Stimulated activated CD8-positive, alpha-beta memory T cell treated with anti-CD3 and anti-CD28 coated beads, Interleukin-12 subunit alpha, Interleukin-12 subunit beta, amount 100 ng/mL, for 24 hours (primary cell): ENCODE measurements at regions not wholly inside any gene's neighbourhood (a gene's known extent, or its start where the extent isn't known, plus 50 kb on each side); places are given as distances from the start of the nearest gene placed in this dataset.

Experiments
- DNase-seq: peaks from one replicate; pipeline ENCODE4 v3.0.0-alpha.2; 2020; ENCODE audit errors: extremely low read depth

DNA sequence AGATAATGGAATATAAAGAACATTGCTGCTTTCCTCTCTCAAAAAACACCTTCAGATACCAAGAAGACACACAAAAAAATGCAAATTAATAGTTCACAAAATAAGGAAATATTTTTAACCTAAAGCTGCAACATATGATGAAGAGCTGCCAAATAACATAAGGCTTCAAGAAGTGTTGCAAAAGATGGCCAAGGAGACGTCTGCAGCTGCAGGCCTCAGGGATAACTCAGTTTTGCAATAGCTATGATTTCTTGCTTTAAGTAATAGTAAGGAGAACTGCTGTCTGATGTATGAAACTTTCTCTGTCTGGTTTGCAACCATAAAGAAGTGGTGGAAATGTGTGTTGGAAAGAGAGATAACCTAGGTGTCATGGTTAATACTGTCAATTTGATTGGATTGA, 1237.5 kb downstream of the MRPL39 start:
- DNase-seq = no peak

DNA sequence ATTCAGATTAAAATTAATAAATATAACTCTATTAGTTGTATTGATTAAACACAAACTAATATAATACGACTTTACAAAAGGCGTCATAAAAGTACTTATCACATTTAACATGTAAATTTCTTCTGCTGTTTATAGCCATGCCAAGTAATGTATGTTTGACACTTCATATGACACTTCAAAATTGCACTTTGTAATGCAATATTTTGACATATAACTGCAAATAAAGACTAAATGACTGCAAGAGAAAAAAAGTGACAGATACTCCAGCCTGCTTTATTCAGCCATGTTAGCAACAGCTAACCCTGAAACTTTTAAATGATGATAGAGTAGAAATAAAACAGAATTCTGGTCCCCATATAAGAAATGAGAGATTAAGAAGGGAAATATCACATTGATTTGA, 1238.0 kb downstream of the MRPL39 start:
- no peak for DNase-seq

DNA sequence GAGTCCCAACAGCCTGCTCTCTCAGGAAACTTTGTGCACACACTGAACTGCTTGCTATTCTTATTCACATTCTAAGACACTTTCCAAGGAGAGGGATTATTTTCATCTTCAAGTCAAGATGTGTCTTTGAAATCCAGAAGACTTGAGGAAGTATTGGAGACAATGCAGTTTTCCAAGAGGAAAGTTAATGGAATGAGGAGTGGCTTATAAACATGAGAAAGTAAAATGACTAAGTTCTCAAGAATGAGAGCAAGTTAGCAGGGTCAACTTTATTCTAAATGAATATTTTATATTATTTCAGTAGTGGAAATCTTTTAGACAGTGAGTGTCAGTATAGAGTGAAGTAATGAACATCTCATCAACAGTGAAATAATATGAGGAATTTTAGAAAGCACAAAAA, 1239.3 kb downstream of the MRPL39 start:
- DNase-seq = no peak

DNA sequence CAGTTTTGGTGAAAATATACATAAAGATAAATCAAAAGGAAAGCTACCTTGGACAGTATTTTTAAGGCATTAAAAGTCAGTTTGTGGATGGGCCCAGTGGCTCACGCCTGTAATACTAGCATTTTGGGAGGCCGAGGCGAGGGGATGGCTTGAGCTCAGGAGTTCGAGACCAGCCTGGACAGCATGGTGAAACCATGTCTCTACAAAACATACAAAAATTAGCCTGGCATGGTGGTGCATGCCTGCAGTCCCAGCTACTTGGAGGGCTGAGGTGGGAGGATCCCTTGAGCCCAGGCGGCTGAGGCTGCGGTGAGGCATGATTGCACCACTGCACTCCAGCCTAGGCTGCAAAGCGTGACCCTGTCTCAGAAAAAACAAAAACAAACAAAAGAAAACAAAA, 1253.8 kb downstream of the MRPL39 start:
- DNase-seq = no peak

DNA sequence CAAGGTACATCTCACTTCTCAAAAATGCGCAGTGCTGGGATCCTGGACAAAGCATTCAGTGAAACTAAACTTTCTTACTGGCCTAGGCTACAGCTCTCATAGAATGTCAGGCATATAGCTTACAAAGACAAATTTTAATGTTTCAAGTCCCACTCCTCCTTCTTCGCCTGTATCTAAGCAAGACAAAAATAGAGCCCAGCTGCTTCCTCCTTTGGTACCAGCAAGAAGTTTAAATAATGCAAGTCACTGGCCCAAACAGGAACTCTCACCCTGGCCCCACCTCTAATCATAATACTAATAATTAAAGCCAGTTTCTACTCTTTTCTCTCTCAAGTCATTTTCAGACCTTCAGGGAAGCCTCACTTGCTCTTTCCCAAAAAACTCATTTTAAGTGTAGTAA, 1267.9 kb downstream of the MRPL39 start:
- DNase-seq = no peak

DNA sequence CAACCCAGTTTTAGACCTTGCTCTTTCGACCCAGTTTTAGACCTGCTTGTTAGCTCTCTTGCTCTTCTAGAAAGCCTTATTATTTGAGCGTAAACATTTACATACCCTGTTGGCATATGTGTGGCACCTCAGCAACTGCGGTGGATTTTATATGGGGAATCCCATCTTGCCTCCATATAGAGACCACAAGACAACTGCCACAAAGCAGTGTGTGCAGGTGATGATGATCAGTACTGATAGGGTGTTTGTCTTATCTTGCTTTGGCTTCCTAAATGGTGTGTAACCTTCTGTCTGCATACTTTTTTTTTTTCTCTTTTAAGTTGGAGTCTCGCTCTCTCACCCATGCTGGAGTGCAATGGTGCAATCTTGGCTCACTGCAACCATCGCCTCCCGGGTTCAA, 1270.8 kb downstream of the MRPL39 start:
- DNase-seq = no peak

DNA sequence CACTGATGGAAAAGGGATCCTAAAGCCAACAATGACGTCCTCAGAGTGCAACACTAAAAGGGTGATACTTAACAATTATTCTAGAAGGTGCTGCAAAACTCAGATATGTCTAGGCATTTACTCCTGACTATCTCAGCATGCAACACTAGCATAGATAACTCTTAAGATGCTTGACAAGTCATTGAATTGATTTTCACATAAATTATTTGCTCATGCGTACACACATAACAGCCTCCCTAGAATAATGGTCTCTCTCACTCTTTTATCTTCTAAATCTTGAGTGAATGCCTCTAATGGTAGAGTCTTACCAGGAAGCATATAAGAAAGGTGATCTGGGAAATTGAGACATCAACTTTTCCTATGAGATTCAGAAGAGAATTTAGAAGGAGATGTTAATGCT, 1283.7 kb downstream of the MRPL39 start:
- no peak for DNase-seq

DNA sequence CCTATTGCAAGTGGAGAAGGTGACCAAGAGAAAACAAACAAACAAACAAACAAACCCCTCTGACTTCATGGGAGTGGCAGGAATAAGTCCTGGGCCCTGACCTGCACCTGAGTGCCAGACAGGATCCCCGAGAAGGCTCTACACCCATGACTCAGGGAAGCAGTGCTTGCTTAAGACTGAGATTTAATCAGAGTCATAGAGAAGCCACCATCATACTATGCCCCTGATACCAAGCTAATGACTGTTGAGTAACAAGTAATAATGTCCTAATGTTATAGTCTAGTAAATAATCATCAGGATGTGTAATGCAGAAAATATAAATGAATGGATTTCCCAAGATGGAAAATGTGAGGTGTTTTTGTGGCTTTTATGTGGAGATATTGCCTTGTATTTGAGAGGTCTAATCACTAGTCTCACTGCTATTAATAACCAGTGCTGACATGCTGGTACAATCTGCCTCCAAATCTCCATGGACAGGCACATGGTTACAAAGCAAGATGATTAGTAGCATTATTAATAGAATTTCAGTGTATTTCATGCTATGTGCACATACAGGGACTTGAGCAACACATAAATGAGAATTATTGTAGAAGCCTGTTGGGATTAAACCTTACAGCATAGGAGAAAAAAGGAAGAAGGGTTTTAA, 1290.9 kb downstream of the MRPL39 start:
- DNase-seq = no peak

DNA sequence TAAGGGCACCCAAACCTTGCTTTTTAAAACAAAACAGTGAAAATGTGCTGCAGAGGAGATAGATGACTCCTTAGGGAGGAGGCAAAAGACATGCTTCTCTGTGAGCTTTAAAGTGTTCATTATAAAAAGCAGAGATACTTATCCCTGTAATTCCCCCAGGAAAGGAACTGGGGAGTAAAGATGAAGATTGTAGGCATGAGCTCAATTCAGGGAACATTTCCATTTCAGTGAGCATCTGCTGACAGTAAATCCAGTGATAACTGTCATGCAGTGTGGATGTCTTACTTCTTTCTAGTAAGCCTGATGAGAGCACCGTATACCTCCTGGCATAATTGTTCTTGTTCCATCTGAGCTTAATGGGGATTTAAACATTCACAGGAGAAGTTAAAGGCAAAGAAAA, 1296.5 kb downstream of the MRPL39 start:
- no peak for DNase-seq

DNA sequence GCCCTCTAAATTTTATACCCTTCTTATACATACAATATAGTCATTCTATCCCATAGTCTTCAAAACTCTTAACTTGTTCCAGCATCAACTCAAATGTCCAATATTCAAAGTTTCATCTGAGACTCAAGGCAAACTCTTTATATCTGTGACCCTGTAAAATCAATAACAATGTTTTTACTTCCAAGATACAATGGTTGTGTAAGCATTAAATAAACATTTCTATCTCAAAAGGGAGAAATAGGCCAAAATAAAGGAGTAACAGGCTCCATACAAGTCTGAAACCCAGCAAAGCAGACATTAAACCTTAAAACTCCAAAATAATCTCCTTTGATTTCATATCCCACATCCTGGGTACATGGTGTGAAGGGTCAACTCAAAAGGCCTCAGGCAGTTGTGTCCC, 1299.1 kb downstream of the MRPL39 start:
- DNase-seq = no peak

DNA sequence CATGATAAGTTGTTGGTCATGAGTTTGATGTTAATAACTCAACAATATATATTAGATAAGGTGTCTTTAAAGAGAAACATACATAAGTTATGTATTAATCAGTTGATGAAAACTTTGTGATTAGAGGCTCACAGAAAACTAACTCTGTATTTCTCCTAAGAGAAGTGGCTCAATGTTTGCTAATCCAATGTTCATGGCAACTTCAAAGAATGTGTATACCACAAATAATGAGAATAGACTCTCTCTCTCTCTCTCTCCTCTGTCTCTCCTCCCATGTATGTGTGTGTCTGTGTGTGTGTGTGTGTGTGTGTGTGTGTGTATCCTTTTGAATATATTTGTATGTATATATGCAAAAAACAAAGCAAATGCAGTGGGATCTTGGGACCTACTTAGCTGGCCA, 1304.9 kb downstream of the MRPL39 start:
- no peak for DNase-seq

DNA sequence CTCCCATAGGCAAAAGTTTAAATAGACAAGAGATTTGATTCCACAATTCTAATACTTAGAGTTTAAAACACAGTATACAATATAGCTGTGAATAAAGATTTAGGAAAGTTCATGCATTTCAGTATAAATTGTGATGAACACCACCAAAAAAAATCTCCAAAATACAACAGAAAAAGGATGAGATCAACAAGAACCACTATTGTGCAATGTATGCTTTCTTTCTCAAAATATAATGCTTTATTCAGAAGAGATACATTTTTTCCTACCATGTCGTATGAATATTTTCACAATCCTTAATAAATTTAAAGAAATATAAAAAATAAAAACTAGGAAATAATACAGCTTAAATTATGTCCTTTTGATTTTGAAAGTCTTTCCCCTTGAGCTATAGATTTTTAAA, 1309.2 kb downstream of the MRPL39 start:
- DNase-seq = no peak

DNA sequence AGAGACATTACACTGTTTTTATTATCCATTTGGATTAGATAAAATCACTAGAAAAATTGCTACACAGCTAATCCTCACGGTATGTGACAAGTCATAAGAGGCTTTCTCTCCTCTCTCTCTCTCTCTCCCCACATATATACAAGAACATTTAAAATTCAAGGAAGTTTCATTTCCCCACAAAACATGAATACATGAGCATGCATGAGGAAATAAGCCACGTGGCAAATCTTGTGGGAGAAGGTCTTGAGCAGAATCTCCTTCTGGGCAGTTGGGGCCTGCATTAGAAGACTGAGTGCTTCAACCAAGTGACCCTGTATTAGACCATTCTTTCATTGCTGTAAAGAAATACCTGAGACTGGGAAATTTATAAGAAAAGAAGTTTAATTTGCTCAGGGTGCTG, 1313.1 kb downstream of the MRPL39 start:
- DNase-seq = no peak

DNA sequence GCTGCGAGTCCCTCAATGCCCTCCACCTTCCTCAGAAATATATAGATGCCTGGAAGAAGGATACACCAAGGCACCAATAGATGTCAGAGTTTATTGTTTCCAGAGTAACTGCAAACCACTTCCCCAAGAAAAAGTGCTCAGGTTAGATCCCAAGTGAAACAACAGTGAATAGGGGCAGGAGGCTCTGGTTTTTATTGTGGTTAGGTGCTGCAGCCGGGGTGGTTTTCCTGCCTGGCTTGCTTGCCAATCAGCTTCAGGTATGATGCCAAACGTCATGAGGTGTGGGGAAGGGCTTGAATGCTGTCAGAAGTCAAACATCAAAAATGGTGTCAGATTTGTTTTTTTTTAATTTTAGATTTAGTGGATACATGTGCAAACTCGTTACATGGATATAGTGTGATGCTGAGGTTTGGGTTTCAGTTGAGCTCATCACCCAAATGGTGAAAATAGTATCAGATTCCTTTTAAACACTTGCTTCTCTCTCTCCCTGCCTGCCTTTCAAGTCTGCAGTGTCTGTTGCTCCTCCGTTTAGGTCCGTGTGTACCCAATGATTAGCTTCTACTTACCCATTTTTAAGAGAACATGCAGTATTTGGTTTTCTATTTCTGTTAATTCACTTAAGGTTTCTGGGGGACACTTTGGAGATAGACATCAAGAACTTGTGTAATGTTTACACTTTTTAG, 1317.0 kb downstream of the MRPL39 start:
- no peak for DNase-seq

DNA sequence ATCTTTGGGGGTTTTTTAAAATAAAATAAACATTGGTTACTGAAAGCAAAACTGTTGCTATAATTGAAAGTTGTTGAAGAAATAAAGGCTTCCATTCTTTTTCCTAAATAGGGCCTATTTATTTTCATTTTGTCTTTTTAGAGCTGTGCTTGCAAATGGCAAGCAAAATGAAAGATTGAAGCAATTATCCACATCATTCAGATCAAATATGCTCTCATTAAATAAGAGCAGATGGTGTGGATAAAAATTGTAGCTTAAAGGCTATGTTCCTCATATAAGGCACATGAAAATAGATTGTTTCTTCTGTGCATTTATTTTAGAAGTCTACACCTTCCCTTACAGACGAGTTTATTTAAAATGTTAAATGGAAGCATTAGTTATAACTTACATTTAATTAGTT, 1317.7 kb downstream of the MRPL39 start:
- DNase-seq = no peak

DNA sequence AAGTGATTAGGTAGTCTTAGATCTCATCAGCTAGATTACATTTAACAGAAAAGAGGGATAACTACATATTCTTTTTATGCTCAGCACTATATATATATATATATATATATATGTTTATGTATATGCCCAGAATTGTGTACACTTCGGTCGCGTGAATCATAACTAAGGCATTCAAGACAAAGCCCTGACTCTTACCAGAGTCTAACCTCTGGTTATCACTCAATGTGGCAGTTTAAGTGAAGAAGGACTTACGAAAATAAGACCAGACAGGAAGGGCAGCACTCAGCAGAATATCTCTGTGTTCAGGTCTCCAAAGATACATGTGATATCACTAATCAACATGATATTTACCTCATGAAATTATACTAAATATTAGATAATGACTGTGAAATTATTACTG, 1326.7 kb downstream of the MRPL39 start:
- no peak for DNase-seq

DNA sequence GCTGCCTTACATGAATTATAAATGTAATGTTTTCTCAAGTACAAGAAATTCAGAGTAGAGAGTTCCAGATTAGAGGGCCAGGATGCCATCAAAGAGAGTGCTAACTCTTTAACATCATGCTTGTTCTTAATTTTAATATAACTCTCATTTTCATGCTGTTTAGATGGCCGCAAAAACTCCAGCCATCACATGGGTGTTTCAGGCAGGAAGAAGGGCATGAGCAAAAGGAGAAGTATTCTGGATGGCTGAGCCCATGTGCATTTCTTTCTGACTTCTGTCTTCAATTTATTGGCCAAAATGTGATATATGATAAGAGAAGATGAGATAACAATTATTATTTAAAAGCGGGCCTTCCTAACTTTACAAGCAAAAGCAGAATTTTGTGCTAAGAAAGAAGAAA, 1328.6 kb downstream of the MRPL39 start:
- DNase-seq = no peak

DNA sequence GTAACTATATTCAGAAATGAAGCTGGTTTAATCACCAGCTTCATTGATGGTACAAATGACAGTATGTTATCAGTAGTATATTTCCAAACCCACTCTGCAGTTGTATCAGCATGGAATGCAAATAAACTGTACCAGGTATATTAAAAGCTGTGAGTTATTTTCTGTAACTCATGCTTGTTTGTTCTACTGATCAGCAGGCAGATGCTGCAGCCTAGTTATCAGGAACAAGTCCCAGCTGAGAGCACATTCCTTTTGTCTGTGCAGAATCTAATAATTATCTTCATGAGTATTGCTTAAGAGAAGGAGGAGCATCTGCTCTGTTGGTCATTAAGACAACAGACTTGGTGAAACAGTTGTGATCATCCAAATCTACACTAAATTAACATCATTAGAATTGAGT, 1331.1 kb downstream of the MRPL39 start:
- no peak for DNase-seq

DNA sequence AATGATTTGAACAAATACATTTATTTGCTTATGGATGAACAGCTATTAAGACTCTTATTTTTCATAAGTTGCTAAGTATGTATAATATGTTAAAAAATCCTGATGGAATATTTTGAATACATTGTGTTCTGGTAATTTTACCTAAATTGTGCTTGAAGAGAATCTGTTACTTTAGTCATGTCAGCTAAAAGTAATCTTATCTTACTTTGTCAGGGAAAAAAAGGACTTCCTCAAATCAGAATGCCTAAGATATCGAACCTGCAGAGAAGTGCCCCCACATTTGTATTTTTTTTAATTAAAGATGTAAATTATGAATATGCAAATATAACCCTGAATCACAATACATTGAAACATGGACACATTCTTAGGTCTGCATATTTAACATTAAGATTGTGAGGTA, 1331.7 kb downstream of the MRPL39 start:
- no peak for DNase-seq

DNA sequence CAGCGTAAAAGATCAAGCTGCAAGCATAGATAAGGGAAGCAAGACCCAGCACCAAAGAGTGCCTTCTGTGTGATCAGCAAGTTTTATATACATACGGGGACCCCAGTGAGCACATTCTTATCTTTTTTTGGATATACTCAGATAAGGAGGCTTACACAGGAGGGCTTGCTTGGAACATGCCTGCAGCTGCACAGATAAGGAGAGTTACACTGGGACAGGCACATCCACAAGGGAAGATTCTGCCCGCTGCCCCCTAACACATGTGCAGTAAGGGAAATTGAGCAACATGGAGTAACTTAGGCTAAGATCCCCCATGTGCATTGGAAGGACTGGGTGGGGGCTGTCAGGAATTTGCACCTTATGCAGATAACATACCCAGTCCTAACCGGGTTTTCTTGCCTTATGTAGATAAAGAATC, 1334.8 kb downstream of the MRPL39 start:
- no peak for DNase-seq

DNA sequence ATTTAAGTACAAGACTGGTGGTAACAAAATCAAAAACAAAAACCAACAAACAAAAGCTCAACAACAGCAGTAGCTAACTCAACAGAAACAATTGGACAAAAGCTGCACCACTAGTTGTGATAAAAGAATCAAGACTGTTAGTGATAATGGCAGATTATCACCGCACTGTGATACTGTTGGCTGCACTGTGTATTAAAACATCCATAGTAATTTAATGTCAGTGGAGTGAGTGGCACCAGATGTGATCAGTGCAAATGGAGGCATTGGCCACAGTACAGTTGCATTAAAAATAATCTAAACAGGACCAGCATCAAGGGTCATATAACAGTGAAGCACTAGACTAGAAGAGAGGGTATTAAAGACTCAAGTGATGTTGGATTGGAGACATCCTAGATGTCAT, 1341.3 kb downstream of the MRPL39 start:
- no peak for DNase-seq

DNA sequence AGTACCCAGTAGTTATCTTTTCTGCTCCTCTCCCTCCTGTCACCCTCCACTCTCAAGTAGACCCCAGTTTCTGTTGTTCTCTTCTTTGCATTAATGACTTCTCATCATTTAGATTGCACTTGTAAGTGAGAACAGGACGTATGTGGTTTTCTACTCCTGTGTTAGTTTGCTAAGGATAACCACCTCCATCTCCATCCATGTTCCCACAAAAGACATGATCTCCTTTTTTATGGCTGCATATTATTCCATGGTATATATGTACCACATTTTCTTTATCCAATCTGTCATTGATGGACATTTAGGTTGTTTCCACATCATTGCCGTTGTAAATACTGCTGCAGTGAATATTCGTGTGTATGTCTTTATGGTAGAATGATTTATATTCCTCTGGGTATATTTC, 1346.5 kb downstream of the MRPL39 start:
- DNase-seq = no peak

DNA sequence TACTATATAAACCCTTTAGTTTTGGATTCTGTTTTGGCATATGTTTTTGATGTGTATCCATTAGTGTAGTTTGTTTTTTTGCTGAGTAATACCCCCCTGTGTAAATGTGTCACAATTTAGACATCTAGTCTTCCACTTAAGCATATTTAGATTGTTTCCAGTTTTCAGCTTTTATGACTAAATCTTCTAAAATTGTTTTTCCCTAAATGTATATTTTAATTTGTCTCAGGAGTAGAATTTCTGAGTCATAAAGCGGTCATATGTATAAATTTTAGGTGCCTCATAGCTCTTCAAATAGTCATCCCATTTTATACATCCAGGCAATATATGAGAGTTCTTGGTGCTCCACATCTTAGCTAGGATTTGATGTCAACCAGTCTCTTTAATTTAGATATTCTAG, 1348.0 kb downstream of the MRPL39 start:
- no peak for DNase-seq

DNA sequence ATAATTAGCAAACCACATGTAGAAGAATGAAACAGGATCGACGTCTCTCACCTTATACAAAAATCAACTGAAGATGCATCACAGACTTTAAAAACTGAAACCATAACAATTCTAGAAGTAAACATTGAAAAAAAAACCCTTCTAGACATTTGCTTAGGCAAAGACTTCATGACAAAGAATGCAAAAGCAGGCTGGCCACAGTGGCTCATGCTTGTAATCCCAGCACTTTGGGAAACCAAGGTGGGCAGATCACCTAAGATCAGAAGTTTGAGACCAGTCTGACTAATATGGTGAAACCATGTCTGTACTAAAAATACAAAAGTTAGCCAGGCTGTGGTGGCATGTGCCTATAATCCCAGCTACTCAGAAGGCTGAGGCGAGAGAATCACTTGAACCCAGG, 1351.7 kb downstream of the MRPL39 start:
- no peak for DNase-seq
